ENCODE measurements at regions not wholly inside any gene's neighbourhood (a gene's known extent, or its start where the extent isn't known, plus 50 kb on each side); places are given as distances from the start of the nearest gene placed in this dataset.

DNA sequence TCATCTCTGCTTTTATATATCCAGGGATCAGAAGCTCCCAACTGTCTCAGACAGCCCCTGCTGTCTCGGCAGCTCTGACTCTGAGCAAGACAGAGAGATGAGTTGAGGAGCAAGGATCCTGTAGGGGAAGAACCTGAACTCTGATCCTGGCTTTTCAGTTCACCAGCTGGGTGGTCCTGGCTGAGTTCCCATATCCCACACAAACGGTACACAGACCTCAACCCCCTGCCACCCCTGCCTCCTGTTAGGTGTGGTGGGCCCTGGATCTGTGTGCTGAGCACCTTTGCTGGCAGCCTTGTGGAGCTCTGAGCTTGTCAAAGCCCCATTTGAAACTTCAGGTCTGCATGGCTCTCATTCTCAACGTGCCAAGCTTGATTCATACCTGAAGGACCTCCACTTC lies 54.3 kb upstream of the GPR26 start:
- no peaks in the 10 kb centered on the region for H3K79me2 ChIP-seq (ENCODE audit: control insufficient read depth, insufficient read depth, low read length)
- no peaks in the 10 kb centered on the region for H4K20me1 ChIP-seq (replicated peaks; ENCODE audit: control insufficient read depth, extremely low read depth, insufficient read depth, low read length)
- no peak for FAIRE-seq
- no peaks in the 10 kb centered on the region for H3K9me1 ChIP-seq (replicated peaks; ENCODE audit: control insufficient read depth, extremely low read depth, insufficient read depth, low read length)
- H3K27ac ChIP-seq (ENCODE audit: insufficient read depth, low read depth, low read length) = no peak overlapping the region
- ChIA-PET POLR2A (no interaction called here), CTCF (no interaction called here)
- H3K4me3 ChIP-seq (replicated peaks in 1 of 3; ENCODE audit: insufficient read depth in 1 of 3, low read depth in 1 of 3, low read length in 3 of 3) = no peak overlapping the region
- no peak overlapping the region for H3K9ac ChIP-seq (replicated peaks; ENCODE audit: extremely low read depth, insufficient read depth, low read length)
- H3K4me1 ChIP-seq (ENCODE audit: control insufficient read depth, extremely low read depth, insufficient read depth, low read length) = no peaks in the 10 kb centered on the region
- no peak for TF ChIP-seq POLR2A (IDR thresholded peaks at IDR 0.05; ENCODE audit: low read depth, low read length)
- no peak for TF ChIP-seq GATA2 (IDR thresholded peaks at IDR 0.05; ENCODE audit: insufficient read depth, insufficient read length, low read depth, low read length)
- TF ChIP-seq, protein P1, sequence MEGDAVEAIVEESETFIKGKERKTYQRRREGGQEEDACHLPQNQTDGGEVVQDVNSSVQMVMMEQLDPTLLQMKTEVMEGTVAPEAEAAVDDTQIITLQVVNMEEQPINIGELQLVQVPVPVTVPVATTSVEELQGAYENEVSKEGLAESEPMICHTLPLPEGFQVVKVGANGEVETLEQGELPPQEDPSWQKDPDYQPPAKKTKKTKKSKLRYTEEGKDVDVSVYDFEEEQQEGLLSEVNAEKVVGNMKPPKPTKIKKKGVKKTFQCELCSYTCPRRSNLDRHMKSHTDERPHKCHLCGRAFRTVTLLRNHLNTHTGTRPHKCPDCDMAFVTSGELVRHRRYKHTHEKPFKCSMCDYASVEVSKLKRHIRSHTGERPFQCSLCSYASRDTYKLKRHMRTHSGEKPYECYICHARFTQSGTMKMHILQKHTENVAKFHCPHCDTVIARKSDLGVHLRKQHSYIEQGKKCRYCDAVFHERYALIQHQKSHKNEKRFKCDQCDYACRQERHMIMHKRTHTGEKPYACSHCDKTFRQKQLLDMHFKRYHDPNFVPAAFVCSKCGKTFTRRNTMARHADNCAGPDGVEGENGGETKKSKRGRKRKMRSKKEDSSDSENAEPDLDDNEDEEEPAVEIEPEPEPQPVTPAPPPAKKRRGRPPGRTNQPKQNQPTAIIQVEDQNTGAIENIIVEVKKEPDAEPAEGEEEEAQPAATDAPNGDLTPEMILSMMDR (IDR thresholded peaks at IDR 0.05; ENCODE audit: extremely low read depth in 1 of 2, insufficient read depth in 1 of 2, low read depth in 1 of 2, low read length in 2 of 2) = no peak
- no peak for TF ChIP-seq MAX (IDR thresholded peaks at IDR 0.05; ENCODE audit: insufficient read depth, insufficient read length)
- TF ChIP-seq JUN (IDR thresholded peaks at IDR 0.05; ENCODE audit: borderline replicate concordance, insufficient read depth, insufficient read length, low read depth) = no peak
- TF ChIP-seq EZH2 (IDR thresholded peaks at IDR 0.05; ENCODE audit: borderline replicate concordance, low read depth, low read length, severe bottlenecking) = no peak
- no peak for TF ChIP-seq MYC (IDR thresholded peaks at IDR 0.05; ENCODE audit: low read depth, low read length)
- no peak for TF ChIP-seq FOS (IDR thresholded peaks at IDR 0.05; ENCODE audit: borderline replicate concordance, insufficient read depth, low read length)
- TF ChIP-seq POLR2AphosphoS5 (IDR thresholded peaks at IDR 0.05; ENCODE audit: insufficient read depth, low read depth, low read length) = no peak
- intact Hi-C loops (cut with micrococcal nuclease) (no loop called here), dilution Hi-C loops (cut with MboI; ENCODE audit: extremely low pct_ligation_motif_present, low sequenced_read_pairs) (no loop called here)
- H2AFZ ChIP-seq (ENCODE audit: low read depth, low read length) = no peak overlapping the region
- BruUV-seq (replicated peaks) = no TSS peak
- no peak for DNase-seq (ENCODE audit: low read depth, low spot score)
- H3K9me3 ChIP-seq (replicated peaks; ENCODE audit: control insufficient read depth, insufficient read depth, low read length) = no peaks in the 10 kb centered on the region
- H3K4me2 ChIP-seq (ENCODE audit: insufficient read depth, low read length) = no peak overlapping the region
- H3K36me3 ChIP-seq (ENCODE audit: control insufficient read depth in 2 of 2, extremely low read depth in 1 of 2, insufficient read depth in 2 of 2, low read length in 2 of 2) = no peaks in the 10 kb centered on the region
- H3K27me3 ChIP-seq (ENCODE audit: control insufficient read depth in 2 of 2, insufficient read depth in 2 of 2, low read length in 2 of 2) = no peaks in the 10 kb centered on the region
